ENCODE measurements at regions not wholly inside any gene's neighbourhood (a gene's known extent, or its start where the extent isn't known, plus 50 kb on each side); places are given as distances from the start of the nearest gene placed in this dataset.
"Not testable (repeated sequence)": the region's sequence is repeated elsewhere in the genome, so short reads cannot be mapped to it uniquely, and the experiment has no call there.

- DNase-seq (ENCODE audit: low spot score in 2 of 2), result no peak
- FAIRE-seq, result no peak
Observed at GRCh38 chr2:3039188-3040065, 338.2 kb downstream of the EIPR1 start.

- no peak for FAIRE-seq
Observed at GRCh38 chr2:3038636-3039035, 339.0 kb downstream of the EIPR1 start.

GRCh38 chr2:3037196-3038194, 340.1 kb downstream of the EIPR1 start:
- DNase-seq (ENCODE audit: low spot score in 2 of 2) (no peak), FAIRE-seq (no peak)

More at GRCh38 chr2:3038636-3039035, 339.0 kb downstream of the EIPR1 start:
- DNase-seq (ENCODE audit: low spot score in 2 of 2), result no peak

GRCh38 chr2:3036432-3037125, 341.0 kb downstream of the EIPR1 start:
- DNase-seq (ENCODE audit: low spot score in 2 of 2) (no peak), FAIRE-seq (no peak)

- DNase-seq (ENCODE audit: low spot score in 2 of 2), result no peak
- FAIRE-seq, result no peak
Observed at GRCh38 chr2:3035385-3036050, 342.1 kb downstream of the EIPR1 start.

GRCh38 chr2:3034856-3035255, 342.8 kb downstream of the EIPR1 start:
- FAIRE-seq (no peak), DNase-seq (ENCODE audit: low spot score in 2 of 2) (no peak)

- FAIRE-seq, result no peak
Observed at GRCh38 chr2:3034396-3034795, 343.2 kb downstream of the EIPR1 start.

GRCh38 chr2:3033315-3033714, 344.3 kb downstream of the EIPR1 start:
- FAIRE-seq, result no peak

More at GRCh38 chr2:3034396-3034795, 343.2 kb downstream of the EIPR1 start:
- DNase-seq (ENCODE audit: low spot score in 2 of 2), result no peak

GRCh38 chr2:3030791-3031190, 346.8 kb downstream of the EIPR1 start:
- FAIRE-seq; DNase-seq (ENCODE audit: low spot score in 2 of 2): not testable (repeated sequence)

More at GRCh38 chr2:3033315-3033714, 344.3 kb downstream of the EIPR1 start:
- no peak for DNase-seq (ENCODE audit: low spot score in 2 of 2)

- no peak for FAIRE-seq
- no peak for DNase-seq (ENCODE audit: low spot score in 2 of 2)
Observed at GRCh38 chr2:3025984-3026383, 351.6 kb downstream of the EIPR1 start.

- FAIRE-seq (no peak), DNase-seq (ENCODE audit: low spot score in 2 of 2) (no peak)
Observed at GRCh38 chr2:3025261-3025660, 352.4 kb downstream of the EIPR1 start.

- FAIRE-seq, result no peak
- DNase-seq (ENCODE audit: low spot score in 2 of 2), result no peak
Observed at GRCh38 chr2:3024401-3024935, 353.1 kb downstream of the EIPR1 start.

- FAIRE-seq (no peak), DNase-seq (ENCODE audit: low spot score in 2 of 2) (no peak)
Observed at GRCh38 chr2:3023531-3023930, 354.1 kb downstream of the EIPR1 start.

GRCh38 chr2:3022841-3023372, 354.7 kb downstream of the EIPR1 start:
- FAIRE-seq, result no peak

GRCh38 chr2:3021720-3022119, 355.9 kb downstream of the EIPR1 start:
- DNase-seq (ENCODE audit: low spot score in 2 of 2) (no peak), FAIRE-seq (no peak)

More at GRCh38 chr2:3022841-3023372, 354.7 kb downstream of the EIPR1 start:
- DNase-seq (ENCODE audit: low spot score in 2 of 2), result no peak

- DNase-seq (ENCODE audit: low spot score in 2 of 2) (no peak), FAIRE-seq (no peak)
Observed at GRCh38 chr2:3010001-3010400, 367.6 kb downstream of the EIPR1 start.

- no peak for DNase-seq (ENCODE audit: low spot score in 2 of 2)
- no peak for FAIRE-seq
Observed at GRCh38 chr2:3009483-3009882, 368.1 kb downstream of the EIPR1 start.

- FAIRE-seq (no peak), DNase-seq (ENCODE audit: low spot score in 2 of 2) (no peak)
Observed at GRCh38 chr2:3009005-3009404, 368.6 kb downstream of the EIPR1 start.

- FAIRE-seq (no peak), DNase-seq (ENCODE audit: low spot score in 2 of 2) (no peak)
Observed at GRCh38 chr2:3008561-3008960, 369.1 kb downstream of the EIPR1 start.
